Kasumi-1 (cell line): ENCODE measurements at regions not wholly inside any gene's neighbourhood (a gene's known extent, or its start where the extent isn't known, plus 50 kb on each side); places are given as distances from the start of the nearest gene placed in this dataset.

ENCODE experiments used
- DNase-seq, 2 experiments: peaks; one replicate each; lab custom pipeline; 2025; lab: John Stamatoyannopoulos, UW

- no peak for DNase-seq
Measured at GRCh38 chr13:83943530-83944279, 61.4 kb upstream of the SLITRK1 start.

DNA sequence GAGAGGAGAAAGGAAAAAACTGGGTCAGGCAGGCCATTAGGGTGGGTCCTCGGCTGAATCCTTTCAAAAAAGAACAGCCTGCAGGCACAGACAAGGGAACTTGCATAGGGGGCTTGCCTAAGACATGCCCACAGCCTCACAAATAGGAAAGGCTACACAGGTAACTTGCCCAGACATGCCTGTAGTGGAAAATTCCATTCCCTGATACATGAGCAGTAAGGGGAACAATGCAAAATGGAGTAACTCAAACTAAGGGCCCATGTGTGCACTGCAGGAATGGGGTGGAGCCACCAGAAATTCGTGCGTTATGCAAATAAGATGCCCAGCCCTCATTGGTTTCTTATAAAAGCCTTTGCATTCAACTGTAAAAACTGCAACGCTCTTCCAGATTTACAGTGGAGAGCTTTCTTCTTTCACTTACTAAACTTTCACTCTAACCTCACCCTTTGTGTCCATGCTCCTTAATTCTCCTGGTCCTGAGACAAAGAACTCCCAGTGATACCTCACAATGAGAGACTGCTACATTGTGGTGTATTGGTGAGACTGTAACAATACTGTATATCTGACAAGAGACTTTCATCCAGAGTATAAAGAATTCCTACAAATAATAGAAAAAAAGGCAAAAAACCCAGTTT lies 59.5 kb upstream of the SLITRK1 start:
- no peak for DNase-seq

DNA sequence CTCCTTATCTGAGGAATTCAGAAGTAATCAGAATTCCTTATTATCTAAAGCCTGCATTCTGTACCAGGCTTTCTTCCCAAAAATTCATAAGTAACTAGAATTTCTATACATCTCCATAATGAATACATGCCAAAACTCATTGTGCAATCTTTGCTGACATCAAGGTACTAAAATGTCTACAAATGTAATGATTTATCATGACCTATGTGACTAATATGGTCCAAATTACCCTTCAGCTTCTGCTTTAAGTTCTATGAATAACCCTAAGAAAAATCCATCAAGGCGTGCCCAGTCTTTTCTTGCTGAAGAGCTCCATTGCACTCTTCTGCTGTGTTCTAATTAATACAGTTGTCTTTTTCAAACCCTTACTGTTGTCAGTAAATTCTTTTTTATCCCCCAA lies 58.5 kb upstream of the SLITRK1 start:
- DNase-seq, result no peak

GRCh38 chr13:83937579-83937978 lies 55.3 kb upstream of the SLITRK1 start:
- DNase-seq, result no peak

DNA sequence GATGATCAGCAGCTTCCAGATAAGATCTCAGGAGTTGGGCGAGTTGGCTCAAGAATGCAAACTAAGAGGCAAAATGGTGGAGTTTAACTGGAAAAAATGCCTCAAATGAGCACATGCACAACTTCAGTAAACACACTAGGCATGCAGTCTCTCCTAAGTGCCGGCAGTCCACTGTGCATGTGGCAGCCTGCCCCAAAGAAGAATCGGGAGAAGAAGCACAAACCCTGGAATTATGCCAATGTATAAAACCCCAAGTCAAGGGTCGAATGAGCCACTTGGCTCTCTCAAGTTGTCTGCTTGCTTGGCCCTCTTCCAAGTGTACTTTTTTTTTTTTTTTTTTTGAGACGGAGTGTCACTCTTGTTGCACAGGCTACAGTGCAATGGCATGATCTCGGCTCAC lies 53.3 kb upstream of the SLITRK1 start:
- DNase-seq, result no peak
